Breast epithelium (tissue), 4 donors: ENCODE measurements at regions not wholly inside any gene's neighbourhood (a gene's known extent, or its start where the extent isn't known, plus 50 kb on each side); places are given as distances from the start of the nearest gene placed in this dataset.

ENCODE experiments used
- DNase-seq, 2 donors: peaks; one replicate each; pipeline ENCODE4 v3.0.0-alpha.2; 2019; ENCODE audit warnings: low spot score in 2 of 2
- H3K27ac ChIP-seq, 2 donors: fragments of 200-600 bp; sonication (generic) in 1 of 2; one replicate each; pipeline ENCODE4 v1.5.1; 2016 to 2019; ENCODE audit warnings: mild to moderate bottlenecking in 1 of 2
- H3K27me3 ChIP-seq, 2 donors: fragments of 200-600 bp; sonication (generic) in 1 of 2; one replicate each; pipeline versions ENCODE4 v1.5.1 to v1.6.0; 2017 to 2019; ENCODE audit warnings: control low read depth in 1 of 2, mild to moderate bottlenecking in 1 of 2
- H3K36me3 ChIP-seq: fragments of 200-600 bp; one replicate; pipeline ENCODE4 v1.5.1; 2019
- H3K4me1 ChIP-seq, 2 donors: fragments of 200-600 bp; sonication (generic); one replicate each; pipeline ENCODE4 v1.5.1; 2016 to 2019; ENCODE audit warnings: control low read depth in 1 of 2
- H3K4me3 ChIP-seq, 3 donors: fragments of 200-600 bp; sonication (generic); 1 replicate in 2 of 3; 2 replicates in 1 of 3; pipeline ENCODE4 v1.5.1; 2016 to 2019; ENCODE audit warnings: mild to moderate bottlenecking in 3 of 3, moderate library complexity in 2 of 3
- H3K9me3 ChIP-seq, 2 donors: fragments of 200-600 bp; sonication (generic) in 1 of 2; one replicate each; pipeline ENCODE4 v1.5.1; 2016 to 2019; ENCODE audit warnings: control low read depth in 1 of 2
- CTCF ChIP-seq, 3 donors: fragments of 450-650 bp; IDR thresholded peaks; one replicate each; pipeline ENCODE4 v1.5.1; 2016 to 2017; ENCODE audit warnings: antibody characterized with exemption in 3 of 3, mild to moderate bottlenecking in 3 of 3, moderate library complexity in 3 of 3
- POLR2A ChIP-seq: fragments of 450-650 bp; IDR thresholded peaks from one replicate; pipeline ENCODE4 v1.6.1; 2016; ENCODE audit warnings: antibody characterized with exemption, mild to moderate bottlenecking, moderate library complexity
- POLR2AphosphoS5 ChIP-seq, 3 donors: sonication (generic); formaldehyde crosslinking; IDR thresholded peaks; one replicate each; pipeline ENCODE4 v1.6.1; 2017; ENCODE audit warnings: antibody characterized with exemption in 3 of 3
- intact Hi-C: fragments of 100-400 bp; cut with DNase I; formaldehyde crosslinking; loops from one replicate; pipeline ENCODE4 v1.15.1; 2023; ENCODE audit warnings: low total_unique reads

- intact Hi-C loops: no loop called here
- TF ChIP-seq CTCF (IDR thresholded peaks at IDR 0.05): no peak
- no peak for TF ChIP-seq POLR2A
- no peak for TF ChIP-seq POLR2AphosphoS5 (IDR thresholded peaks at IDR 0.05)
- Histone ChIP-seq H3K27ac (no peak overlapping the region), H3K9me3 (no peaks in the 10 kb centered on the region), H3K27me3 (no peaks in the 10 kb centered on the region), H3K36me3 (no peaks in the 10 kb centered on the region), H3K4me3 (no peak overlapping the region), H3K4me1 (no peaks in the 10 kb centered on the region)
- no peak for DNase-seq
Measured at GRCh38 chr2:180255981-180256380, 248.9 kb upstream of the CWC22 start.

GRCh38 chr2:180254872-180255271, 247.8 kb upstream of the CWC22 start:
- no peak for DNase-seq
- H3K27me3 ChIP-seq: no peaks in the 10 kb centered on the region
- no peak for TF ChIP-seq POLR2A
- no peak for TF ChIP-seq CTCF (IDR thresholded peaks at IDR 0.05)
- TF ChIP-seq POLR2AphosphoS5 (IDR thresholded peaks at IDR 0.05): no peak
- no peak overlapping the region for H3K27ac ChIP-seq
- H3K9me3 ChIP-seq: no peaks in the 10 kb centered on the region
- no peaks in the 10 kb centered on the region for H3K36me3 ChIP-seq
- intact Hi-C loops: no loop called here
- no peaks in the 10 kb centered on the region for H3K4me1 ChIP-seq
- no peak overlapping the region for H3K4me3 ChIP-seq

DNA sequence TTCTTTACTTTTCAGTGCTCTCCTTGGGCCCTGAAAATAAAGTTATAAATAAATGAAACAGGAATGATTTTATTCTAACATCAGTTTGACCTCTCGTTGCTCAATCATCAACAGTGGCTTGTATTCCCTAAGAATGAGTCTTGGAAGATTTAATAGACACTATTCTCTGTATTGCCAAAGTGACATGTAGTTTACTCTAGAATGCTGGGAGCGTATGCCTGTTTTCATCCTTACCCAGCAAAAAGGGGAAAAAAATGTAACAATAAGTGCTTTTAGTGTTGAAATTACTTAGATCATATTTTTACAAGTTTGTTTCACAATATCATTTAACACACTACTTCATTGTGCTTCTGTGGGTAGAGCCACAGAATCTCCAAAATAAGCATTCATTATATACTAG, 240.6 kb upstream of the CWC22 start:
- intact Hi-C loops: no loop called here

GRCh38 chr2:180246268-180246667, 239.2 kb upstream of the CWC22 start:
- Histone ChIP-seq H3K4me1 (no peaks in the 10 kb centered on the region), H3K4me3 (no peak overlapping the region), H3K27me3 (no peaks in the 10 kb centered on the region), H3K36me3 (no peaks in the 10 kb centered on the region), H3K27ac (no peak overlapping the region), H3K9me3 (no peaks in the 10 kb centered on the region)
- no peak for DNase-seq
- intact Hi-C loops: no loop called here
- no peak for TF ChIP-seq CTCF (IDR thresholded peaks at IDR 0.05)
- TF ChIP-seq POLR2A: no peak
- TF ChIP-seq POLR2AphosphoS5 (IDR thresholded peaks at IDR 0.05): no peak

More for the DNA sequence above, 240.6 kb upstream of the CWC22 start:
- Histone ChIP-seq H3K36me3 (no peaks in the 10 kb centered on the region), H3K27me3 (no peaks in the 10 kb centered on the region), H3K27ac (no peak overlapping the region), H3K4me3 (no peak overlapping the region), H3K4me1 (no peaks in the 10 kb centered on the region), H3K9me3 (no peaks in the 10 kb centered on the region)
- no peak for DNase-seq
- no peak for TF ChIP-seq CTCF (IDR thresholded peaks at IDR 0.05)
- TF ChIP-seq POLR2AphosphoS5 (IDR thresholded peaks at IDR 0.05): no peak
- TF ChIP-seq POLR2A: no peak

DNA sequence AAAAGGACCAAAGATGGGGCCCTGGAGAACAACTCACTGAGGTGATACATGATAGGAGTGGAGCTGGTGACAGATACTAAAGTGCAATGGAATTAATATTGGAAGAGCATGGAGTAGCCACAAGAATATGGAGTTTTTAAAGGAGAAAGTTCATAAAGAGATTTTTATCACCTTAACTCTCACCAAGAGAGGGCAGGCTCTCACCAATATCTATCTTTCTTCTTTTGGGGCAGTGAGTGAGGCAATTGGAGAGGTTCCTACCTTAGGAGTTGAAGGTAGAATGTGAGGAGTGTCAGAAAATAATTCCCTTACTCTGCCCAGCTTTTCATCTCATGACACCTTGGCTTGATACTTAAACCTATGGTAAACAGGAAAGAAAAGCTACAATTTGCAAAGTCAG, 233.7 kb upstream of the CWC22 start:
- Histone ChIP-seq H3K27me3 (no peaks in the 10 kb centered on the region), H3K36me3 (no peaks in the 10 kb centered on the region), H3K9me3 (no peaks in the 10 kb centered on the region), H3K27ac (no peak overlapping the region), H3K4me1 (no peaks in the 10 kb centered on the region), H3K4me3 (no peak overlapping the region)
- TF ChIP-seq POLR2A: no peak
- no peak for TF ChIP-seq CTCF (IDR thresholded peaks at IDR 0.05)
- no peak for TF ChIP-seq POLR2AphosphoS5 (IDR thresholded peaks at IDR 0.05)
- DNase-seq: no peak
- intact Hi-C loops: no loop called here
